KMS-11 (cell line): ENCODE measurements at regions not wholly inside any gene's neighbourhood (a gene's known extent, or its start where the extent isn't known, plus 50 kb on each side); places are given as distances from the start of the nearest gene placed in this dataset.

ENCODE experiments used
- H2AFZ ChIP-seq: fragments of 200-600 bp; sonication (generic); 2 replicates; pipeline ENCODE4 v1.6.1; 2016; ENCODE audit warnings: antibody characterized with exemption, mixed run types, low read depth
- H3K27ac ChIP-seq: fragments of 200-600 bp; sonication (generic); 2 replicates; pipeline ENCODE4 v1.6.1; 2016; ENCODE audit warnings: mild to moderate bottlenecking, mixed run types
- H3K27me3 ChIP-seq: fragments of 200-600 bp; sonication (generic); 2 replicates; pipeline ENCODE4 v1.6.1; 2017; ENCODE audit warnings: mild to moderate bottlenecking, low read depth, mixed run types, moderate library complexity; ENCODE audit not compliant: insufficient read depth
- H3K36me3 ChIP-seq: fragments of 200-600 bp; sonication (generic); 2 replicates; pipeline ENCODE4 v1.6.1; 2017; ENCODE audit warnings: mild to moderate bottlenecking, mixed run types; ENCODE audit not compliant: insufficient read depth
- H3K4me1 ChIP-seq: fragments of 200-600 bp; sonication (generic); 2 replicates; pipeline ENCODE4 v1.6.1; 2016; ENCODE audit warnings: mild to moderate bottlenecking, low read depth, mixed run types; ENCODE audit not compliant: poor library complexity, severe bottlenecking
- H3K4me2 ChIP-seq: fragments of 200-600 bp; sonication (generic); 2 replicates; pipeline ENCODE4 v1.7.0; 2016; ENCODE audit warnings: mild to moderate bottlenecking, mixed run types
- H3K4me3 ChIP-seq: fragments of 200-600 bp; sonication (generic); IDR thresholded peaks from 2 replicates; pipeline ENCODE4 v1.6.1; 2017; ENCODE audit warnings: low read depth, low read length, mixed read lengths; ENCODE audit not compliant: insufficient read depth
- H3K79me2 ChIP-seq: fragments of 200-600 bp; sonication (generic); 2 replicates; pipeline ENCODE4 v1.6.1; 2016; ENCODE audit warnings: low read depth, mixed run types; ENCODE audit not compliant: insufficient read depth
- H3K9ac ChIP-seq: fragments of 200-600 bp; sonication (generic); 2 replicates; pipeline ENCODE4 v1.6.1; 2016; ENCODE audit warnings: mild to moderate bottlenecking, mixed run types
- H4K20me1 ChIP-seq: fragments of 200-600 bp; sonication (generic); 2 replicates; pipeline ENCODE4 v1.6.1; 2016; ENCODE audit warnings: mild to moderate bottlenecking, mixed run types; ENCODE audit not compliant: insufficient read depth
- TF ChIP-seq, protein P1 (sequence below): fragments of 200-600 bp; sonication (generic); conservative IDR thresholded peaks from 2 replicates; pipeline ENCODE4 v1.6.1; 2017; ENCODE audit warnings: low read depth, mild to moderate bottlenecking, antibody characterized with exemption, low read length, moderate library complexity, mixed read lengths

DNA sequence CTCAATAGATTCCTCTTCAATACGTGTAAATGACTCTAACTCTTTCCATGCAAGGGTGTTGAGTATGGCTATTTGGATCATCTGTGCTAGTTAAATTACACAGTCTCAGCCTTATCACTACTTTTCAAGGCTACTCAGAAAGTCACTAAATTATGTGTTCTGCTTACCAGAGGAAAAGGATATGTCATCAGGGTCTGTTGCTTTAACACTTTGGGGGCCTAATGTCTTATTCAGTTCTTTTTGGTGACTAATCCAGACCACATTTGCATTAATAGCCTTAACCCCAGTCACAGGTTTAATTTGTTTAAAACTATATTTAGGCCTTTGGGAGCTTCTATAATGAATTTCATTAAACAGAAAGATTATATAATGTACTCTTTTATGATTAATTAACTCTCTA, 649.3 kb downstream of the RPS29 start:
- Histone ChIP-seq H3K27ac (no peak overlapping the region), H3K4me1 (no peaks in the 10 kb centered on the region), H3K79me2 (no peaks in the 10 kb centered on the region), H3K27me3 (no peaks in the 10 kb centered on the region), H3K4me3 (no peak overlapping the region), H3K36me3 (no peaks in the 10 kb centered on the region), H2AFZ (no peak overlapping the region), H4K20me1 (no peaks in the 10 kb centered on the region), H3K9ac (no peak overlapping the region), H3K4me2 (no peak overlapping the region)
- TF ChIP-seq, protein P1, sequence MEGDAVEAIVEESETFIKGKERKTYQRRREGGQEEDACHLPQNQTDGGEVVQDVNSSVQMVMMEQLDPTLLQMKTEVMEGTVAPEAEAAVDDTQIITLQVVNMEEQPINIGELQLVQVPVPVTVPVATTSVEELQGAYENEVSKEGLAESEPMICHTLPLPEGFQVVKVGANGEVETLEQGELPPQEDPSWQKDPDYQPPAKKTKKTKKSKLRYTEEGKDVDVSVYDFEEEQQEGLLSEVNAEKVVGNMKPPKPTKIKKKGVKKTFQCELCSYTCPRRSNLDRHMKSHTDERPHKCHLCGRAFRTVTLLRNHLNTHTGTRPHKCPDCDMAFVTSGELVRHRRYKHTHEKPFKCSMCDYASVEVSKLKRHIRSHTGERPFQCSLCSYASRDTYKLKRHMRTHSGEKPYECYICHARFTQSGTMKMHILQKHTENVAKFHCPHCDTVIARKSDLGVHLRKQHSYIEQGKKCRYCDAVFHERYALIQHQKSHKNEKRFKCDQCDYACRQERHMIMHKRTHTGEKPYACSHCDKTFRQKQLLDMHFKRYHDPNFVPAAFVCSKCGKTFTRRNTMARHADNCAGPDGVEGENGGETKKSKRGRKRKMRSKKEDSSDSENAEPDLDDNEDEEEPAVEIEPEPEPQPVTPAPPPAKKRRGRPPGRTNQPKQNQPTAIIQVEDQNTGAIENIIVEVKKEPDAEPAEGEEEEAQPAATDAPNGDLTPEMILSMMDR = no peak

DNA sequence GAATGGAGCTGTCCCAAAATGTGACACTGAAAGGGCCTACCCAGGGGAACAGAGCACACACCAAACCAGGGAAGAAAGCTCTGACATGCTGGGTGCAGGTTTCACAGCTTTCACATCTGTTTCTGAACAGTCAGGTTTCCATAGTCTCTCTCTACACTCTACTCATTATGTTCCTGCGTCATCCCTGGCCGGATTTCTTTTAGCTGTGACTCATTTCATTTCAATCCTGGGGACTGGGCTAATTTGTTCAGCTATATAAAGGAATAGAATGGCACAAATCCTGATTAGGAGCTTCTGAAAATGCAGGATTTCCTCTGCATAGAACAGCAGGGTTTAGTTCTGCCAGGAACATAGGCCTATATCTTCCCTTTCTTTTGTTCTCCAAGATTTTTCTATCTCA, 649.8 kb downstream of the RPS29 start:
- no peak overlapping the region for H3K9ac ChIP-seq
- no peaks in the 10 kb centered on the region for H3K27me3 ChIP-seq
- no peaks in the 10 kb centered on the region for H4K20me1 ChIP-seq
- no peak overlapping the region for H3K4me3 ChIP-seq
- no peaks in the 10 kb centered on the region for H3K4me1 ChIP-seq
- H3K36me3 ChIP-seq = no peaks in the 10 kb centered on the region
- H3K27ac ChIP-seq = no peak overlapping the region
- H2AFZ ChIP-seq = no peak overlapping the region
- H3K79me2 ChIP-seq = no peaks in the 10 kb centered on the region
- TF ChIP-seq, protein P1 = no peak
- no peak overlapping the region for H3K4me2 ChIP-seq

- Histone ChIP-seq H3K79me2 (no peaks in the 10 kb centered on the region), H3K9ac (no peak overlapping the region), H3K27ac (no peak overlapping the region), H3K27me3 (no peaks in the 10 kb centered on the region), H3K4me1 (no peaks in the 10 kb centered on the region), H3K4me2 (no peak overlapping the region), H4K20me1 (no peaks in the 10 kb centered on the region), H2AFZ (no peak overlapping the region), H3K36me3 (no peaks in the 10 kb centered on the region), H3K4me3 (no peak overlapping the region)
- TF ChIP-seq, protein P1 = no peak
Observed at GRCh38 chr14:48925184-48925583, 661.0 kb downstream of the RPS29 start.

- no peak overlapping the region for H2AFZ ChIP-seq
- H3K4me2 ChIP-seq = no peak overlapping the region
- H3K4me1 ChIP-seq = no peaks in the 10 kb centered on the region
- TF ChIP-seq, protein P1 = no peak
- no peaks in the 10 kb centered on the region for H3K27me3 ChIP-seq
- H3K79me2 ChIP-seq = no peaks in the 10 kb centered on the region
- H3K4me3 ChIP-seq = no peak overlapping the region
- no peaks in the 10 kb centered on the region for H3K36me3 ChIP-seq
- H3K9ac ChIP-seq = no peak overlapping the region
- H4K20me1 ChIP-seq = no peaks in the 10 kb centered on the region
- H3K27ac ChIP-seq = no peak overlapping the region
Observed at GRCh38 chr14:48914921-48915320, 671.3 kb downstream of the RPS29 start.
